ENCODE measurements at regions not wholly inside any gene's neighbourhood (a gene's known extent, or its start where the extent isn't known, plus 50 kb on each side); places are given as distances from the start of the nearest gene placed in this dataset.
A peak's percentile ranks its signal among the peaks of the same experiment; 100 is the strongest.

DNA sequence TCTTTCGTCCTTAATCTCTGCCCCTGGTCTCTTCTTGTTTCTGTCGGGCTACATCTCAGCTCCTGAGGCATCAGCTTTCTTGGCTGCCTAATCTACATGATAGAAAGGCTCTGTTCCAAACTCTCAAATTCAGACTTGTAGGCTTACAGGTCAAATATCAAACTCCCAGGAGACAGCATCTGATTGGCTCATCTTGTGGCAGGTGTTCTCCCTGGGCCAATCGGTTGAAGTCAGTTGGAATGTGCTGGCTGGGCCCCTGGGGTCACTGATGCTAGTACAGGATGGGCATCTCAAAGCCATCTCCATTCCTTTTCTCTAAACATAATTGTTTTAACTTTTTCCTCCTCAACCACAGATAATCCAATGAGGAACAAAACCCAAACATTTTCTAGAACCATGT is 198.7 kb downstream of the CNTN3 start:
- DNase-seq = peak; percentile 55
- Histone ChIP-seq H3K79me1 (ENCODE audit: insufficient read depth, low read depth, low read length, poor library complexity, severe bottlenecking) (no peaks in the 10 kb centered on the region), H4K20me1 (ENCODE audit: control insufficient read depth, insufficient read depth, insufficient read length) (no peaks in the 10 kb centered on the region), H4K5ac (ENCODE audit: insufficient read length, low read depth, low read length) (no peak overlapping the region), H4K91ac (ENCODE audit: insufficient read length, low read depth, low read length) (no peak overlapping the region), H2BK5ac (ENCODE audit: insufficient read length, low read length) (no peak overlapping the region), H3K4me1 (ENCODE audit: insufficient read depth, low read length) (peaks cover 4% of the 10 kb centered on the region; the same call in 1 of the 2 replicates), H2BK20ac (ENCODE audit: low read depth, low read length, poor library complexity, severe bottlenecking) (no peak overlapping the region), H2BK120ac (ENCODE audit: low read depth, low read length, poor library complexity, severe bottlenecking) (no peak overlapping the region), H3K18ac (ENCODE audit: insufficient read length, low read depth, low read length) (no peak overlapping the region), H3K56ac (ENCODE audit: insufficient read length, low read depth, low read length) (no peak overlapping the region), H2AK5ac (ENCODE audit: insufficient read length, low read length) (no peak overlapping the region), H2BK15ac (ENCODE audit: low read depth, low read length) (no peak overlapping the region), H4K8ac (replicated peaks; ENCODE audit: insufficient read length, low read depth, low read length) (no peak overlapping the region), H3K14ac (ENCODE audit: insufficient read depth, low read length) (no peak overlapping the region), H3T11ph (ENCODE audit: low read length) (no peak overlapping the region), H3K23me2 (ENCODE audit: insufficient read length, low read depth, low read length, poor library complexity, severe bottlenecking) (no peaks in the 10 kb centered on the region), H2BK12ac (ENCODE audit: insufficient read length, low read depth, low read length) (no peak overlapping the region), H3K9me3 (ENCODE audit: control insufficient read depth, low read depth, low read length) (no peaks in the 10 kb centered on the region), H3K27ac (ENCODE audit: insufficient read length, low read depth, low read length) (no peak overlapping the region), H3K4ac (ENCODE audit: low read depth, low read length) (no peak overlapping the region), H3K27me3 (ENCODE audit: insufficient read depth, low read length) (no peaks in the 10 kb centered on the region), H2AFZ (ENCODE audit: low read length) (no peak overlapping the region), H3K4me2 (ENCODE audit: insufficient read depth, insufficient read length, low read length) (no peak overlapping the region), H3K9ac (ENCODE audit: extremely low read depth, insufficient read length, low read length) (no peak overlapping the region), H3K23ac (ENCODE audit: insufficient read length, low read depth, low read length) (no peak overlapping the region), H3K79me2 (ENCODE audit: insufficient read depth, low read length) (no peaks in the 10 kb centered on the region; the same call in 1 of the 2 replicates)
- Mint-ChIP-seq H3K9me3 (no peaks in the 10 kb centered on the region), H3K4me3 (no peak overlapping the region), H3K36me3 (ENCODE audit: insufficient read depth in 1 of 3, low read depth in 3 of 3) (no peaks in the 10 kb centered on the region), H3K27ac (peak overlapping the region in 1 of 3 experiments; percentile 53; a peak in 1 of 7 replicates), H3K4me1 (peaks cover 28 to 30% of the 10 kb centered on the region in 2 experiments), H3K27me3 (ENCODE audit: low read depth) (no peaks in the 10 kb centered on the region)
- WGBS (ENCODE audit: extremely low coverage, insufficient read length, low lambda C conversion rate) = no CpG with 5 or more reads among the region's 3 CpGs
- TF ChIP-seq, protein P1, sequence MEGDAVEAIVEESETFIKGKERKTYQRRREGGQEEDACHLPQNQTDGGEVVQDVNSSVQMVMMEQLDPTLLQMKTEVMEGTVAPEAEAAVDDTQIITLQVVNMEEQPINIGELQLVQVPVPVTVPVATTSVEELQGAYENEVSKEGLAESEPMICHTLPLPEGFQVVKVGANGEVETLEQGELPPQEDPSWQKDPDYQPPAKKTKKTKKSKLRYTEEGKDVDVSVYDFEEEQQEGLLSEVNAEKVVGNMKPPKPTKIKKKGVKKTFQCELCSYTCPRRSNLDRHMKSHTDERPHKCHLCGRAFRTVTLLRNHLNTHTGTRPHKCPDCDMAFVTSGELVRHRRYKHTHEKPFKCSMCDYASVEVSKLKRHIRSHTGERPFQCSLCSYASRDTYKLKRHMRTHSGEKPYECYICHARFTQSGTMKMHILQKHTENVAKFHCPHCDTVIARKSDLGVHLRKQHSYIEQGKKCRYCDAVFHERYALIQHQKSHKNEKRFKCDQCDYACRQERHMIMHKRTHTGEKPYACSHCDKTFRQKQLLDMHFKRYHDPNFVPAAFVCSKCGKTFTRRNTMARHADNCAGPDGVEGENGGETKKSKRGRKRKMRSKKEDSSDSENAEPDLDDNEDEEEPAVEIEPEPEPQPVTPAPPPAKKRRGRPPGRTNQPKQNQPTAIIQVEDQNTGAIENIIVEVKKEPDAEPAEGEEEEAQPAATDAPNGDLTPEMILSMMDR (conservative IDR thresholded peaks at IDR 0.05) = no peak

All from H9 (cell line).